ENCODE measurements at regions not wholly inside any gene's neighbourhood (a gene's known extent, or its start where the extent isn't known, plus 50 kb on each side); places are given as distances from the start of the nearest gene placed in this dataset.

- no peak for DNase-seq
Observed at GRCh38 chr5:54927097-54927746, 58.2 kb downstream of the ESM1 start.

- no peak for DNase-seq
Observed at GRCh38 chr5:54924487-54924886, 60.9 kb downstream of the ESM1 start.

GRCh38 chr5:54917323-54917722 lies 68.1 kb downstream of the ESM1 start:
- no peak for DNase-seq

GRCh38 chr5:54915466-54916027 lies 69.8 kb downstream of the ESM1 start:
- DNase-seq = no peak

GRCh38 chr5:54912021-54912420 lies 73.4 kb downstream of the ESM1 start:
- no peak for DNase-seq

GRCh38 chr5:54909911-54910870 lies 75.2 kb downstream of the ESM1 start:
- no peak for DNase-seq

- no peak for DNase-seq
Observed at GRCh38 chr5:54908774-54909525, 76.4 kb downstream of the ESM1 start.

GRCh38 chr5:54905942-54906537 lies 79.4 kb downstream of the ESM1 start:
- DNase-seq = peak; percentile 52 to 70

GRCh38 chr5:54905246-54905795 lies 80.1 kb downstream of the ESM1 start:
- no peak for DNase-seq

GRCh38 chr5:54904425-54904824 lies 81.0 kb downstream of the ESM1 start:
- DNase-seq = no peak

GRCh38 chr5:54902791-54903473 lies 82.5 kb downstream of the ESM1 start:
- no peak for DNase-seq

- DNase-seq = no peak
Observed at GRCh38 chr5:54900984-54901725, 84.2 kb downstream of the ESM1 start.

- DNase-seq = no peak
Observed at GRCh38 chr5:54897001-54897400, 88.4 kb downstream of the ESM1 start.

GRCh38 chr5:54895816-54896341 lies 89.5 kb downstream of the ESM1 start:
- DNase-seq = no peak

- no peak for DNase-seq
Observed at GRCh38 chr5:54894957-54895815, 90.2 kb downstream of the ESM1 start.

GRCh38 chr5:54889826-54890225 lies 95.6 kb downstream of the ESM1 start:
- no peak for DNase-seq

GRCh38 chr5:54887663-54888062 lies 97.7 kb downstream of the ESM1 start:
- DNase-seq = no peak

GRCh38 chr5:54886866-54887265 lies 98.5 kb downstream of the ESM1 start:
- DNase-seq = no peak

GRCh38 chr5:54885636-54886035 lies 99.8 kb downstream of the ESM1 start:
- DNase-seq = no peak

- DNase-seq = no peak
Observed at GRCh38 chr5:54884195-54884536, 101.2 kb downstream of the ESM1 start.

All from activated CD4-positive, alpha-beta T cell treated with anti-CD3 and anti-CD28 coated beads for 4 hours (primary cell).